GM19397 (cell line): ENCODE measurements at regions not wholly inside any gene's neighbourhood (a gene's known extent, or its start where the extent isn't known, plus 50 kb on each side); places are given as distances from the start of the nearest gene placed in this dataset.

Experiments
- ATAC-seq: cut with Tn5 transposase; IDR thresholded peaks from one replicate; pipeline ENCODE4 v1.9.1; 2021; ENCODE audit warnings: mild to moderate bottlenecking, moderate library complexity; ENCODE audit not compliant: unreplicated experiment

GRCh38 chr10:130230036-130230435 lies 93.8 kb downstream of the GLRX3 start:
- ATAC-seq: no peak

GRCh38 chr10:130230611-130231010 lies 94.4 kb downstream of the GLRX3 start:
- no peak for ATAC-seq

GRCh38 chr10:130231251-130231741 lies 95.1 kb downstream of the GLRX3 start:
- ATAC-seq: no peak

- no peak for ATAC-seq
Measured at GRCh38 chr10:130232166-130233034, 96.2 kb downstream of the GLRX3 start.

GRCh38 chr10:130233035-130233360 lies 96.8 kb downstream of the GLRX3 start:
- no peak for ATAC-seq

- ATAC-seq: no peak
Measured at GRCh38 chr10:130233426-130233825, 97.2 kb downstream of the GLRX3 start.

GRCh38 chr10:130234171-130234965 lies 98.2 kb downstream of the GLRX3 start:
- ATAC-seq: no peak

GRCh38 chr10:130236711-130237110 lies 100.5 kb downstream of the GLRX3 start:
- no peak for ATAC-seq

GRCh38 chr10:130240409-130240808 lies 104.2 kb downstream of the GLRX3 start:
- ATAC-seq: no peak

- no peak for ATAC-seq
Measured at GRCh38 chr10:130242513-130242912, 106.3 kb downstream of the GLRX3 start.

GRCh38 chr10:130243015-130243414 lies 106.8 kb downstream of the GLRX3 start:
- no peak for ATAC-seq

GRCh38 chr10:130244031-130244927 lies 108.1 kb downstream of the GLRX3 start:
- no peak for ATAC-seq

GRCh38 chr10:130244928-130245495 lies 108.8 kb downstream of the GLRX3 start:
- ATAC-seq: no peak

- ATAC-seq: no peak
Measured at GRCh38 chr10:130246113-130246512, 109.9 kb downstream of the GLRX3 start.

GRCh38 chr10:130250127-130250526 lies 113.9 kb downstream of the GLRX3 start:
- no peak for ATAC-seq

GRCh38 chr10:130251766-130252165 lies 115.6 kb downstream of the GLRX3 start:
- no peak for ATAC-seq

- no peak for ATAC-seq
Measured at GRCh38 chr10:130254243-130254642, 118.1 kb downstream of the GLRX3 start.

- ATAC-seq: no peak
Measured at GRCh38 chr10:130254662-130255061, 118.5 kb downstream of the GLRX3 start.

- no peak for ATAC-seq
Measured at GRCh38 chr10:130255777-130256176, 119.6 kb downstream of the GLRX3 start.

GRCh38 chr10:130257897-130258296 lies 121.7 kb downstream of the GLRX3 start:
- no peak for ATAC-seq

GRCh38 chr10:130259380-130259779 lies 123.2 kb downstream of the GLRX3 start:
- no peak for ATAC-seq
